Natural killer cell treated with Interleukin-12 subunit alpha and Interleukin-12 subunit beta and Interleukin-15 and Interleukin-18, amount 100 ng/mL, for 72 hours (primary cell): ENCODE measurements at regions not wholly inside any gene's neighbourhood (a gene's known extent, or its start where the extent isn't known, plus 50 kb on each side); places are given as distances from the start of the nearest gene placed in this dataset.

ENCODE experiments used
- ATAC-seq, 2 donors: fragments of 150-1000 bp; cut with Tn5 transposase in 1 of 2; sonication (Bioruptor Pico), chemical (Tn5 transposase) in 1 of 2; 2 replicates each; pipeline ENCODE4 v1.10.0; 2021
- DNase-seq: peaks from one replicate; pipeline ENCODE4 v3.0.0; 2022; ENCODE audit warnings: low spot score
- H3K27ac Mint-ChIP-seq, 2 donors: 1 replicate in 1 of 2; 2 replicates in 1 of 2; pipeline ENCODE4 v1.8.0; 2022; ENCODE audit warnings: mixed read lengths in 2 of 2, mild to moderate bottlenecking in 1 of 2, moderate library complexity in 1 of 2
- H3K27me3 Mint-ChIP-seq, 2 donors: 1 replicate in 1 of 2; 2 replicates in 1 of 2; pipeline ENCODE4 v1.8.0; 2022; ENCODE audit warnings: mixed read lengths in 2 of 2
- H3K36me3 Mint-ChIP-seq: one replicate; pipeline ENCODE4 v1.8.0; 2022; ENCODE audit warnings: mixed read lengths
- H3K4me1 Mint-ChIP-seq, 2 donors: 1 replicate in 1 of 2; 2 replicates in 1 of 2; pipeline ENCODE4 v1.8.0; 2022; ENCODE audit warnings: low read depth in 2 of 2, mixed read lengths in 2 of 2, mild to moderate bottlenecking in 1 of 2
- H3K4me3 Mint-ChIP-seq: one replicate; pipeline ENCODE4 v1.8.0; 2022; ENCODE audit warnings: mixed read lengths
- H3K9me3 Mint-ChIP-seq: 2 replicates; pipeline ENCODE4 v1.8.0; 2022; ENCODE audit warnings: mixed read lengths

DNA sequence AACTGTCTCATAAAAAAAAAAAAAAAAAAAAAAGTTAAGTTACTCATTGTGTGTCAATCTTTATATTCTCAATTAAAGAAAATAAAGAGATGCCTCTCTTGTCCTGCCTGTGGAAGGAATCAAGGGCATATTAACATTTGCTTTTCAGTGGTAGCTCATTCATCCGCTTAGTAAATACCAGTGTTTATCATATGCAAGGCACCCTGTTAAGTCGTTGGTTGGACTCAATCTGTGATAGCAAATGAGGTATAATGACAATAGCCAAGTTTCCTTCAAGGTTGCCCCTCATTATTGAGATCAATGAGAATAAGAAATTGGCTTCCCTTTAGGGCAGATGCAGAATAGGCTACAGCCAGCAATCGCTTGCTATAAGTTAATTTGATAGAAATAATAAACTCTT, 812.7 kb upstream of the COBL start:
- H3K36me3 Mint-ChIP-seq, result peaks cover 10% of the 10 kb centered on the region
- H3K4me3 Mint-ChIP-seq, result no peak overlapping the region
- no peak overlapping the region for H3K27ac Mint-ChIP-seq
- peaks cover 10% of the 10 kb centered on the region for H3K9me3 Mint-ChIP-seq
- H3K27me3 Mint-ChIP-seq, result no peaks in the 10 kb centered on the region
- DNase-seq (no peak), ATAC-seq (no peak)
- H3K4me1 Mint-ChIP-seq, result no peaks in the 10 kb centered on the region

GRCh38 chr7:52120912-52121311, 804.3 kb upstream of the COBL start:
- H3K27ac Mint-ChIP-seq, result no peak overlapping the region
- H3K36me3 Mint-ChIP-seq, result no peaks in the 10 kb centered on the region
- no peaks in the 10 kb centered on the region for H3K4me1 Mint-ChIP-seq
- no peak overlapping the region for H3K4me3 Mint-ChIP-seq
- ATAC-seq (no peak), DNase-seq (no peak)
- H3K27me3 Mint-ChIP-seq, result no peaks in the 10 kb centered on the region
- H3K9me3 Mint-ChIP-seq, result peaks cover 12% of the 10 kb centered on the region

GRCh38 chr7:52119537-52119936, 802.9 kb upstream of the COBL start:
- H3K27me3 Mint-ChIP-seq, result no peaks in the 10 kb centered on the region
- ATAC-seq, result no peak

DNA sequence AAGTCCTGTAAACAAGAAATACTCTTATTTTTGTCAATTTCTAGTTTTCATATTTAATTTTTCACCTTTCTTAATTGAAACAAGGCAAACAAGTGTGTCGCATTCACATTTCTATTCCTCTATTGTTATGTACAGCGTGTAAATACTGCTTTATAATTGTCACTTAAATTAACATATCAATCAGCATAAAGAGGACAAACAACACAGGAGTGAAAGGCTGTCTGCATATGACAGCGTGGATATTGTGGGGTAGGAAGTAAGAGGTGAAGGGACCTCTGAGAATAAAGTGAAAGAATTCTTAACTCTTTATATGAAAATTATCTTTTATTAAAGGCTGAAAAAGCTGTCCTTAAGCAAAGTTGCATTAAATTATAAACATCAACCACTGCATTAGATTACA, 797.9 kb upstream of the COBL start:
- no peaks in the 10 kb centered on the region for H3K36me3 Mint-ChIP-seq
- H3K4me1 Mint-ChIP-seq, result no peaks in the 10 kb centered on the region

More at GRCh38 chr7:52119537-52119936, 802.9 kb upstream of the COBL start:
- DNase-seq, result no peak
- Mint-ChIP-seq H3K36me3 (no peaks in the 10 kb centered on the region), H3K4me1 (no peaks in the 10 kb centered on the region), H3K4me3 (no peak overlapping the region), H3K9me3 (peaks cover 13% of the 10 kb centered on the region), H3K27ac (no peak overlapping the region)

GRCh38 chr7:52114056-52114455, 797.4 kb upstream of the COBL start:
- Mint-ChIP-seq H3K4me1 (no peaks in the 10 kb centered on the region), H3K36me3 (no peaks in the 10 kb centered on the region), H3K4me3 (no peak overlapping the region), H3K9me3 (peaks cover 22% of the 10 kb centered on the region), H3K27me3 (no peaks in the 10 kb centered on the region), H3K27ac (no peak overlapping the region)
- DNase-seq (no peak), ATAC-seq (no peak)

More for the DNA sequence above, 797.9 kb upstream of the COBL start:
- no peak overlapping the region for H3K27ac Mint-ChIP-seq
- H3K4me3 Mint-ChIP-seq, result no peak overlapping the region
- ATAC-seq (no peak), DNase-seq (no peak)
- no peaks in the 10 kb centered on the region for H3K27me3 Mint-ChIP-seq
- peaks cover 22% of the 10 kb centered on the region for H3K9me3 Mint-ChIP-seq

GRCh38 chr7:52107355-52107754, 790.7 kb upstream of the COBL start:
- DNase-seq, result no peak
- H3K9me3 Mint-ChIP-seq, result peaks cover 22% of the 10 kb centered on the region
- H3K36me3 Mint-ChIP-seq, result peaks cover 7% of the 10 kb centered on the region
- no peak overlapping the region for H3K27ac Mint-ChIP-seq
- no peaks in the 10 kb centered on the region for H3K4me1 Mint-ChIP-seq
- H3K4me3 Mint-ChIP-seq, result no peak overlapping the region
- no peak for ATAC-seq
- H3K27me3 Mint-ChIP-seq, result no peaks in the 10 kb centered on the region

- DNase-seq (no peak), ATAC-seq (no peak)
- no peaks in the 10 kb centered on the region for H3K27me3 Mint-ChIP-seq
- H3K36me3 Mint-ChIP-seq, result peaks cover 11% of the 10 kb centered on the region
- no peak overlapping the region for H3K4me3 Mint-ChIP-seq
- H3K9me3 Mint-ChIP-seq, result peaks cover 25% of the 10 kb centered on the region
- H3K27ac Mint-ChIP-seq, result no peak overlapping the region
- no peaks in the 10 kb centered on the region for H3K4me1 Mint-ChIP-seq
These were observed 779.3 kb upstream of the COBL start for GRCh38 chr7:52095861-52096260.

GRCh38 chr7:52091996-52092395, 775.4 kb upstream of the COBL start:
- peaks cover 24% of the 10 kb centered on the region for H3K9me3 Mint-ChIP-seq
- H3K4me3 Mint-ChIP-seq, result no peak overlapping the region
- H3K4me1 Mint-ChIP-seq, result no peaks in the 10 kb centered on the region
- H3K27ac Mint-ChIP-seq, result no peak overlapping the region
- ATAC-seq, result no peak
- H3K27me3 Mint-ChIP-seq, result no peaks in the 10 kb centered on the region
- no peak for DNase-seq
- H3K36me3 Mint-ChIP-seq, result peaks cover 5% of the 10 kb centered on the region

DNA sequence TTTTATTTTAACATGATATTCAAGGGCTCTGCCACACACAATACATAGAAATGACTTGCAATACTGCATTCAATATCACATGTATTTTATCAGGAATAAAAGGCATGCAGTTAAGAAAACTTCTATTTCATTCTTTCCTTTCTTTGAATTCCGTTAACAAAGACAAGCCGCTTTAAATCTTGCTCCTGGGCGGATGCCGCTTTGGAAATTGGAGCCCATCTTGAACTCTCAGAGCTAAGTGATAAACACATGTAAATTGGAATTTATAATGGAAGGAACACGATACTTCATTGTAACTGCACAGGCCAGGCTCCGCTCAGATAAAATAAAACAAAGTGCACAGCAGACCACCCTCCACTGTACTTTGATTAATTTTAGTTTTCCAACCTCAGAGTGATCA, 774.5 kb upstream of the COBL start:
- Mint-ChIP-seq H3K9me3 (peaks cover 26% of the 10 kb centered on the region), H3K36me3 (peaks cover 5% of the 10 kb centered on the region), H3K27ac (no peak overlapping the region), H3K4me3 (no peak overlapping the region), H3K4me1 (no peaks in the 10 kb centered on the region), H3K27me3 (no peaks in the 10 kb centered on the region)
- ATAC-seq, result no peak
- DNase-seq, result no peak

GRCh38 chr7:52088008-52088901, 771.6 kb upstream of the COBL start:
- Mint-ChIP-seq H3K36me3 (peaks cover 4% of the 10 kb centered on the region), H3K4me3 (no peak overlapping the region), H3K4me1 (no peaks in the 10 kb centered on the region), H3K27me3 (no peaks in the 10 kb centered on the region), H3K9me3 (peaks cover 19% of the 10 kb centered on the region), H3K27ac (no peak overlapping the region)
- no peak for DNase-seq
- no peak for ATAC-seq

DNA sequence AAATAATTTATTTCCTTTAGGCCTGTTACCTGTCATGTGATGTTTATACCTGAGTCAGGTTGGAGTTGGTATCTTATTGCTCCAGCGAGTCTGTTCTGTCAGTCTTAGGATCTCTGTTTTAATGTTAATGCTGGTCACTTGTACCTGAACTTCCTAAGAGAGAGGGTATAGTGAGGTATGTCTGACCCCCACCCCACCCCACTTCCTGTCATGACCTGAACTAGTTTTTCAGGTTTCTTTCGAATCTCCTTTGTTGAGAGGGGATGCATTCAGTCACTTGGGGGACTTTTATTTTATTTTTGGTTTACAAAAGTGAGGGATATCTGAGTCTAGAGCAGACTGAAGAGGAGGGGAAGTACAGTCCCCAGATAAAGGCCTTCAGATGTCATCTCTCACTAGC, 769.0 kb upstream of the COBL start:
- DNase-seq, result no peak
- Mint-ChIP-seq H3K9me3 (peaks cover 10% of the 10 kb centered on the region), H3K27me3 (no peaks in the 10 kb centered on the region), H3K27ac (no peak overlapping the region), H3K4me3 (no peak overlapping the region), H3K36me3 (peaks cover 4% of the 10 kb centered on the region), H3K4me1 (no peaks in the 10 kb centered on the region)
- ATAC-seq, result no peak

GRCh38 chr7:52080493-52080892, 763.9 kb upstream of the COBL start:
- no peaks in the 10 kb centered on the region for H3K4me1 Mint-ChIP-seq
- peaks cover 18% of the 10 kb centered on the region for H3K9me3 Mint-ChIP-seq
- no peak overlapping the region for H3K4me3 Mint-ChIP-seq
- no peak for DNase-seq
- no peak overlapping the region for H3K27ac Mint-ChIP-seq
- ATAC-seq, result no peak
- peaks cover 13% of the 10 kb centered on the region for H3K36me3 Mint-ChIP-seq
- H3K27me3 Mint-ChIP-seq, result no peaks in the 10 kb centered on the region

GRCh38 chr7:52079726-52080125, 763.1 kb upstream of the COBL start:
- H3K9me3 Mint-ChIP-seq, result peaks cover 20% of the 10 kb centered on the region
- H3K27ac Mint-ChIP-seq, result no peak overlapping the region
- no peak for ATAC-seq
- peaks cover 9% of the 10 kb centered on the region for H3K36me3 Mint-ChIP-seq
- no peaks in the 10 kb centered on the region for H3K4me1 Mint-ChIP-seq
- H3K4me3 Mint-ChIP-seq, result no peak overlapping the region
- H3K27me3 Mint-ChIP-seq, result no peaks in the 10 kb centered on the region
- DNase-seq, result no peak

- Mint-ChIP-seq H3K27ac (no peak overlapping the region), H3K4me3 (no peak overlapping the region), H3K9me3 (peaks cover 21% of the 10 kb centered on the region), H3K4me1 (no peaks in the 10 kb centered on the region), H3K36me3 (peaks cover 15% of the 10 kb centered on the region), H3K27me3 (no peaks in the 10 kb centered on the region)
- ATAC-seq, result no peak
- DNase-seq, result no peak
These were observed 761.0 kb upstream of the COBL start for GRCh38 chr7:52077571-52077970.

DNA sequence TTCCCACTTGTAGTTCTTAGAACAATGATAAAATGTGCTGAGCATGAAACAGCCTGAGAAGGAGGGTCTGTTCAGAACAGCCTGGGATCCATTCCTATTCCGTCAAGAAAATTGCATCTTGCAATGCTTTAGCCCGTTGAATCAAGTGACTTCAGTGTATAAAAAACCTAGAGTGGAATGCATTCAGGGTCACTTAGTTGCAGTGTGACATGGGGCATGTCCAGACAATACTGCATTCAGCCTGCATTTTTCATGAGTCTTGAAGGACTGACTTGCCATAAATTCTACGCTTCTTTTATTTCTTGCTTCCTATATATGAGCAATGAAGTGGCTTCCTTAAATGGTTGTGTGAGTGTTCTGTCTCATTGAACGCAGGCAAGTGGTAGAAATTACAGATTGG, 758.3 kb upstream of the COBL start:
- H3K27me3 Mint-ChIP-seq, result no peaks in the 10 kb centered on the region
- H3K4me1 Mint-ChIP-seq, result no peaks in the 10 kb centered on the region
- ATAC-seq (no peak), DNase-seq (no peak)
- no peak overlapping the region for H3K4me3 Mint-ChIP-seq
- peaks cover 19% of the 10 kb centered on the region for H3K36me3 Mint-ChIP-seq
- H3K9me3 Mint-ChIP-seq, result peaks cover 21% of the 10 kb centered on the region
- no peak overlapping the region for H3K27ac Mint-ChIP-seq
